CD4-positive, alpha-beta T cell treated with Interleukin-17A for 4 hours (primary cell): ENCODE measurements at regions not wholly inside any gene's neighbourhood (a gene's known extent, or its start where the extent isn't known, plus 50 kb on each side); places are given as distances from the start of the nearest gene placed in this dataset.

ENCODE experiments used
- DNase-seq: peaks from one replicate; pipeline ENCODE4 v3.0.0-alpha.2; 2020; ENCODE audit warnings: mixed read lengths

DNA sequence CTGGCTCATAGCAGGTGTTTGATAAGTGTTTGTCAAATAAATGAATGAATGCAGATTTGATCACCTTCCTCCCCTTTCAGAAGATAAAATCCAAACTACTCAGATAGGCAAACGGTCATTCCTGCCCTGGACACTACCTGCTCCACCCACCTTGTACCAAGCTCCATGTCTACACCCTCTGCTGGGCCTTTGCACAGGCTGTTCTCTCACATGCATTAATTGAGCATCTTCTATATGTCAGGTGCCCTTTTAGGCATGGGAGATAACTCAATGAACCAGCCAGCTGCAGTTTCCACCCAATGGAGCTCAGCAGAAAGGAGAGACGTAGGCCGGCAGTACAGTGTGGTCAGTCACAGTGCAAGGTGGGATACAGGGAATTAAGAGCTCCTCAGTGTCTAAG lies 102.3 kb upstream of the CPEB4 start:
- no peak for DNase-seq

GRCh38 chr5:173786286-173787187 lies 101.6 kb upstream of the CPEB4 start:
- DNase-seq: no peak

- DNase-seq: no peak
Measured at GRCh38 chr5:173789031-173789920, 98.9 kb upstream of the CPEB4 start.

- DNase-seq: no peak
Measured at GRCh38 chr5:173790177-173790719, 97.9 kb upstream of the CPEB4 start.

- DNase-seq: no peak
Measured at GRCh38 chr5:173790836-173791546, 97.2 kb upstream of the CPEB4 start.

DNA sequence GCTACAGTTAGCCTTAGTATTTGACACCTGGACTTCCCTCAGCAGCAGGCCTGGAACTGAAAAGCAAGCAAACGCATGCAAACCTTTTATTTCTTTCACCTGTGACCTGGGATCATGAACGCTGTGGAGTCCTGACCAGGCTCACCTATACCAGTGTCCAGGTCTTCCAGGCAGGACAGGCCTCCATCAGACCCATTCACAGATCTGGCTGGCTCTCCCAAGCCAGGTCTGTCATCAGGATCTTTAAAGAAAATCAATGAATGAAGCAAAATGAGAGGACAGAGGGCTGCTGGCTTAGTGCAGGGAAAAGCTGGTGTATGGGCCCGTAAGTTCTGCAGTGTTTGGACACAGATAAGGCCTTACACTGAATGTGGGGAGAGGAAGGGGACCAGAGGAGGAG lies 96.3 kb upstream of the CPEB4 start:
- DNase-seq: no peak

DNA sequence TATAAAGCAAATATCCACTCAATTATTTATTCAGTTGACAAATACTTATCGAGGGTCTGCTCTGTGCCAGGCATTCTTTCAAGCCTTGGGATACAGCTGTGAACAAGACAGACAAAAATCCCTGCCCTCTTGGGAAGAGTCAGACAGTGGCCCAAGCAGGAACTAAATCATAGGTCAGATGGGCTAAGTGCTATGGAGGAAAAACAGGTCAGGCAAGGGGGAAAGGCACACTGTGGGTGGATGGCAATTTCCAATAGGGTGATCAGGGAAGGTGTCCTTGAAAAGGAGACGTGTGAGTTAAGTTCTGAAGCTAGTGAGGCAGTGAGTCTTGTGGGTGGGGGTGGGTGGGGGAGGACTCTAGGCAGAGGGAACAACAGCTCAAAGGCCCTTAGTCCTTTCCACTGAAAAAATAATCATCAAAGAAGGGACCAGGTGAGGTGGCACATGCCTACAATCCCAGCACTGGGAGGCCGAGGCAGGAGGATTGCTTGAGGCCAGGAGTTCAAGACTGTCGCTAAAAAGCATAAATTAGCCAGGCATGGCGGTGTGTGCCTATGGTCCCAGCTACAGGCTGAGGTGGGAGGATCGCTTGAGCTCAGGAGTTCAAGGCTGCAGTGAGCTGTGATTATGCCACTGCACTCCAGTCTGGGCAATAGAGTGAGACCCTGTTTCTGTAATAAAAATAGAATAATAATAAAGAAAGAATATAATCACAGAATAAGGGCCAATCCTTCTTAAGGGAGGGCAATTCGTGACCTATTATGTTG lies 95.2 kb upstream of the CPEB4 start:
- DNase-seq: no peak

DNA sequence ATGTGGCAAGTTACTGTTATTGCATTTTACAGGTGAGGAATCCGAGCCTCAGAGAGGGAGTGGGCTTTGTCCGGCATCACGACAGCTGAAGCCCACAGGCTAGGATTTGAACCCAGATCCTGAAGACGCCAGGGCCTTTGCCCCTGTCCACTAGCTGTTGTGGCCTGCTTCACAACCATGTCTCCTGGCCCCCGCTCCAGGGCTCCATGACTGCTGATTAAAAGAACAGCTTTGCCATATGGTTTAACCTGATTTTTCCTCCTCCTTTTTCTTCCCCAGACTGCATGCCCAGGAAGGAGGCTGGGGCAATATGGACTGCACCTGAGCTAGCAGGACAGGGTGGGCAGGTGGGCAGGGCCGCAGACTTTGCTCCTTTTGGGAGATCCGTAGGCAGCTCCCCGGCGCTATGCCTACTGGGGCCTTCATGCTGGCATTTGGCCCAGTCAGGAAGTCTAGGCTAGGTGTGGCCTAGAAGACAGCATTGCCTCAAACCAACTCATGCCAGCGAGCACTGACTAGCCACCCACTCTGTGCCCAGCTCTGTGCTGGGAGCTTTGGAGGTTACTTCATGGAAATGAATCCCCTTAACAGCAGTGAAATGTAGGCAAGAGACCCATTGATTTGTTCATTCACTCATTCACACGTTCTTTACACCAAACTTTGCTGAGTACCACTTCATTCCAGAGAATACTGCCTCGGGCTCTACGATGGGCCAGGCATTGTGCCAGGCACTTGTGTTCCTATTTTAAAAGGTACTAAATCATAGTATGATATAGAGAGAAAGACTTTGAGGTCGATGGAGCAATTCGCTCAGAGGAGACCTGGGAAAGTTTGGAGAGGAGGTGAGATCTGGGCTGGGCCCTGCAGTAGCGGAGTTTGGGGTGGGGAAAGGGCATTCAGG lies 94.3 kb upstream of the CPEB4 start:
- no peak for DNase-seq

GRCh38 chr5:173794901-173795416 lies 93.2 kb upstream of the CPEB4 start:
- no peak for DNase-seq

GRCh38 chr5:173795601-173796000 lies 92.5 kb upstream of the CPEB4 start:
- no peak for DNase-seq

DNA sequence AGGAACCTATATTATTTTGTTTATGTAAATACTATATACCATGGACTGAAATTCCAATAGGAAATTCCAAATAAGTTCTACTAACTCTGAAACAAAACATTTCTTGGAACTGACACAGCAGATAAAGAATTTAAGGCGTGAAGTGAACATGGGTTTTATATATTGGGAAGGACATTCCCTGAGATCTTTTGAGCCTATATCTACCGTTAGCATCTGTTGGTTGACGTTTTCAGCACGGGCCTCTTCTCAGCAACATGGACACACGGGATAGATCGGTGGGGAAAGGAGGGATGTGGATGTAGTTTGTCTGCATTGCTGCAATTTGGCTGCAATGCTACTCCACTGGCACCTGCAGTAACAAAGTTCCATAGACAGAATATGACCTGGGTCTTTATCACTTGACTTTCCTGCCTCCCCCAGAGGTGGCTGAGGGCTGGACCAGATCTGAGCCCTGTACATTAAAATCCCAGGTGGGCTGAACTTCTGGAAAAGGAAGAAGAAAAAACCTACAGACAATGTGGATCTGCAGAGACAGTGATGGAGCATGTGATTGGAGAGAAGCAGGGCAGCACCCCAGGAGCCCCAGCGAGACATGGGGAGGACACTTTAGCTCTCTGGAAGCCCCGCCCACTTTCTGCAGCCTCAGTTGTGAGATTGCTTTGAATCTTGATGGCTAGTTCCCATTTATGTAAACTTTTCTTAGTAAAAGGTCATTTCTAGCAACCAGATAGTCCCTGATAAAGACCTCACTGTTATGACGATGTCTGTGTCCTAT lies 91.2 kb upstream of the CPEB4 start:
- no peak for DNase-seq

- DNase-seq: no peak
Measured at GRCh38 chr5:173798127-173798810, 89.9 kb upstream of the CPEB4 start.

GRCh38 chr5:173800340-173800739 lies 87.8 kb upstream of the CPEB4 start:
- DNase-seq: no peak

GRCh38 chr5:173801006-173801405 lies 87.1 kb upstream of the CPEB4 start:
- no peak for DNase-seq

DNA sequence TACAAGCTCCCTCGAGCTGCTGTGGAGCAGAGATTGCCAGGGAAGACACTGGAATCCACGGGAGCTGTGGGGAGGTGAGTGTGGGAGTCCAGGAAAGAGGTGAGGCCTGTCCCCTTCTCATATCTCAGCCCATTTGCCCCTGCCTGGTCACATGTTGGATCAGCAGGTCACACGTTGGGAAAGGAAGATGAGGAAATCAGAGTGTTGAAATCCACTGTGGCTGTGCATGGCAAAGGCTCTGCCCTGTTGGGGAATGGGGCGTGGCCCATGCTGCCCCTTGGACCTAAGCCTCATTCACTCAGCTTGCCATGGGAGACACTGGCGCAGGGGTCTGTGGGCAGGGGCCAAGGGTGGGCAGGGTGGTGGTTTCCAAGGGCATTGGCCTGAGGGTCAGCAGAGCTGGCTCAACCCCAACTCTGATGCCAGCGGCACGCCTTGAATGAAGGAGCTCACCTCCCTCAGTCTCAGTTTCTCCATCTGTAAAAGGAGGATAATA lies 85.4 kb upstream of the CPEB4 start:
- DNase-seq: no peak

DNA sequence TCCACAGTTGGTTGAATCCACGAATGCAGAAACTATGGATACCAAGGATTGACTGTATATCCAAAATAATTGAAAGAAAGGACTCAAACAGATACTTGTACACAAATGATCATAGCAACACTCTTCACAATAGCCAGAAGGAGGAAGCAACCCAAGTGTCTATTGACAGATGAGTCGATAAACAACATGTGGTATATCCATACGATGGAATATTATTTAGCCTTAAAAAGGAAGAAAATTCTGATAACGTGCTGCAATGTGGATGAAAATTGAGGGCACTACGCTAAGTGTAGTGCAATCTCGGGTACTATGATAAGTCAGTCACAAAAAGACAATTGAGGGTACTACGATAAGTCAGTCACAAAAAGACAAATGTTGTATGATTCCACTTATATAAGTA lies 83.6 kb upstream of the CPEB4 start:
- no peak for DNase-seq

GRCh38 chr5:173806270-173807035 lies 81.7 kb upstream of the CPEB4 start:
- DNase-seq: no peak

DNA sequence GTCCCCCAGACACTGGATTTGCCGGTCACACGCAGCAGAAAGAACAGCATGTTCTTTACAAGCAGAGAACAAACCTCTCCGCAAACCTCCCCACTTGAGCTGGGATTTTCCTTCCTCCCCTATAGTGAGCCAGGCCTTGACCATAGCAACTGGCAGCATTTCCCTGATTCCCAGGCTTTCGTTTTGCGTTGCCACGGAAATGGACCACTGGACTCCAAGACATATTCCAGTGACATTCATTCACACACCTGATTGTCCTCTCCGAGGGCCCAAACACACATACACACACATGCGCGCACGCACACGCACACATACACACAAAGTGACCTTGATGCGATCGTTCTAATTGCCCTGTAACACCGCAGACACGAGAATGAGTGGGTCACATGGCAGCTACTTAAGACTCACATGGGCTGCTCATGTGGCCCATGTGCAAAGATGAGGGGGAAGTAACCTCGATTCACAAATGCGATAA lies 80.9 kb upstream of the CPEB4 start:
- DNase-seq: no peak
